GM19240 (cell line): ENCODE measurements at regions not wholly inside any gene's neighbourhood (a gene's known extent, or its start where the extent isn't known, plus 50 kb on each side); places are given as distances from the start of the nearest gene placed in this dataset.
"Not testable (repeated sequence)": the region's sequence is repeated elsewhere in the genome, so short reads cannot be mapped to it uniquely, and the experiment has no call there.

Experiments
- DNase-seq: peaks from one replicate; pipeline ENCODE4 v3.0.0; 2011; ENCODE audit warnings: low spot score; ENCODE audit not compliant: insufficient read length

- DNase-seq: no peak
Observed at GRCh38 chr3:6739288-6739687, 121.6 kb upstream of the GRM7 start.

- DNase-seq: no peak
Observed at GRCh38 chr3:6743067-6743720, 117.7 kb upstream of the GRM7 start.

GRCh38 chr3:6746443-6746842 lies 114.5 kb upstream of the GRM7 start:
- no peak for DNase-seq

GRCh38 chr3:6747017-6747416 lies 113.9 kb upstream of the GRM7 start:
- DNase-seq: no peak

- no peak for DNase-seq
Observed at GRCh38 chr3:6750782-6751181, 110.1 kb upstream of the GRM7 start.

GRCh38 chr3:6753536-6753935 lies 107.4 kb upstream of the GRM7 start:
- DNase-seq: no peak

- DNase-seq: not testable (repeated sequence)
Observed at GRCh38 chr3:6769532-6770396, 91.2 kb upstream of the GRM7 start.

- DNase-seq: no peak
Observed at GRCh38 chr3:6770397-6770690, 90.6 kb upstream of the GRM7 start.

- no peak for DNase-seq
Observed at GRCh38 chr3:6771171-6771570, 89.7 kb upstream of the GRM7 start.

GRCh38 chr3:6779140-6779539 lies 81.8 kb upstream of the GRM7 start:
- DNase-seq: no peak

GRCh38 chr3:6781092-6781491 lies 79.8 kb upstream of the GRM7 start:
- no peak for DNase-seq

GRCh38 chr3:6785726-6786125 lies 75.2 kb upstream of the GRM7 start:
- no peak for DNase-seq

GRCh38 chr3:6791161-6791560 lies 69.8 kb upstream of the GRM7 start:
- no peak for DNase-seq

- no peak for DNase-seq
Observed at GRCh38 chr3:6799264-6799915, 61.5 kb upstream of the GRM7 start.

- DNase-seq: no peak
Observed at GRCh38 chr3:6803619-6804018, 57.3 kb upstream of the GRM7 start.

GRCh38 chr3:6805236-6805635 lies 55.7 kb upstream of the GRM7 start:
- DNase-seq: no peak

GRCh38 chr3:6806991-6807390 lies 53.9 kb upstream of the GRM7 start:
- DNase-seq: no peak

GRCh38 chr3:6807967-6808588 lies 52.8 kb upstream of the GRM7 start:
- no peak for DNase-seq

- no peak for DNase-seq
Observed at GRCh38 chr3:6809349-6809748, 51.6 kb upstream of the GRM7 start.
